ENCODE measurements at regions not wholly inside any gene's neighbourhood (a gene's known extent, or its start where the extent isn't known, plus 50 kb on each side); places are given as distances from the start of the nearest gene placed in this dataset.

DNA sequence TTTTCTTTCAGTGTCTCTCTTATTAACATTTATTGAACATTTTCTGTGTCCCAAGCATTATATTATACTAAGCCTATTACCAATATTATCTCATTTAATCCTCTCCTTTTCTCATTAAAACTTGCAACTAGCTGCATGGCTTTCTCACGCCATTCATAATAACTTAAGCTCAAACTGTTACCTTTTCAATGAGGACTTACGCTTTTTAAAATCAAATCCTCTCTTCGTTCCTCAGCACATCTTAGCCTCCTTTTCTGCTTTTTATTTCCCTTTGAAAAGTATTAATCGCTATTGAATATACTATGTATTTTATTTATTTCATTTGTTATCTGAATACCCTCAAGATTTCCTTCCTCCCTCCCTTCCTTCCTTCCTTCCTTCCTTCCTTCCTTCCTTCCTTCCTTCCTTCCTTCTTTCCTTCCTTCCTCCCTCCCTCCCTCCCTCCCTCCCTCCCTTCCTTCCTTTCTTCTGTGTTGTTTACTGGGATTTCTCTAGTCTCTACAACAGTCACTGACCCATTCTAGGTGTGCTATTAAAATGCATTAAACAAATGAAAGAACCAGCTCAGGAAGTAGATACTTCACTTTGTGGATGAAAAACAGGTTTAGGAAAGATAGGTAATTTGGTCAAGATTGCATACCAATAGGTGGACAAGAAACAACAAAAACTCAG, 294.1 kb upstream of the TUT7 start:
- 10% methylated on average over 4 of the region's 4 CpGs for WGBS (ENCODE audit: insufficient coverage, low coverage, missing lambda C conversion rate)
- Histone ChIP-seq H3K4me1 (replicated peaks in 1 of 2; ENCODE audit: control insufficient read depth in 2 of 2, insufficient read depth in 2 of 2, low read length in 2 of 2) (no peaks in the 10 kb centered on the region), H4K20me1 (replicated peaks; ENCODE audit: control insufficient read depth, insufficient read depth, low read length) (no peaks in the 10 kb centered on the region), H3K27me3 (ENCODE audit: control insufficient read depth in 2 of 2, insufficient read depth in 2 of 2, low read length in 2 of 2) (no peaks in the 10 kb centered on the region; a peak in 1 of 5 replicates), H3K9me3 (replicated peaks; ENCODE audit: control insufficient read depth, insufficient read depth, low read depth, low read length) (no peaks in the 10 kb centered on the region), H2AFZ (ENCODE audit: low read depth, low read length) (no peak overlapping the region), H3K4me3 (no peak overlapping the region), H3K4me2 (ENCODE audit: insufficient read depth, low read length) (no peak overlapping the region), H3K9ac (ENCODE audit: insufficient read depth in 1 of 2, low read depth in 2 of 2, low read length in 2 of 2) (no peak overlapping the region), H3K36me3 (ENCODE audit: control insufficient read depth, insufficient read depth, low read length) (no peaks in the 10 kb centered on the region), H3K27ac (ENCODE audit: extremely low read depth, low read depth, low read length) (no peak overlapping the region), H3K9me1 (ENCODE audit: control insufficient read depth, insufficient read depth, low read length) (no peaks in the 10 kb centered on the region), H3K79me2 (ENCODE audit: control insufficient read depth, insufficient read depth, low read length) (no peaks in the 10 kb centered on the region)
- no peak for DNase-seq (ENCODE audit: extremely low read depth in 1 of 4, low spot score in 3 of 4)
- TF ChIP-seq HMG20B (CRISPR knock-in tag; IDR thresholded peaks at IDR 0.05) = no peak
- ATAC-seq = no peak
- BruUV-seq (replicated peaks) = no TSS peak
- no peak for FAIRE-seq
- in situ Hi-C loops (cut with MboI) (no loop called here), intact Hi-C loops (cut with micrococcal nuclease) (no loop called here)
- POLR2A ChIA-PET = no interaction called here
- CTCF ChIA-PET (ENCODE audit: low intra/inter-chr PET ratio) = no interaction called here

DNA sequence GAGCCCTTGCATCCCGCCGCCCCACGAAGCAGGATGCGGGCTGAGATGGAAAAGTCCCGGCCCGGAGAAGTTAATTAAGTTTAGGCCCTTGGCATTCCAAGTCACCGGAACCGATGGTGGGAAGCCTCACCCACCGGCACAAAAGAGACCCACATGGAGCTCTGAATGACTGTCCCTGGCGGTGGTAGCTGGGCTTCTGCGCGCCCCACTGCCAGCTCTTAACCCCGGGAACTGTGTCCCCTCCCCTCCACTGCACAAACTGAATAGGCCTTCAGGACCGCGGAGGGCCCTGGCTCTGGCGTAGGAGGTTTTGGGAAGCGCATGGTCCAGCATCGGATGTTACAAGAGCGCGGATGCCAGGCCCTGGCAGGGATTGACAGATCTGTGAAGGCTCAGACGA, 291.1 kb upstream of the TUT7 start:
- TF ChIP-seq RBM39 (optimal IDR thresholded peaks at IDR 0.05; ENCODE audit: low read depth, low read length) (no peak), ZNF316 (IDR thresholded peaks at IDR 0.05) (no peak), ZNF263 (CRISPR knock-in tag; IDR thresholded peaks at IDR 0.05; ENCODE audit: borderline replicate concordance) (no peak), CBX1 (IDR thresholded peaks at IDR 0.05; ENCODE audit: low read depth) (no peak), STAT5A (IDR thresholded peaks at IDR 0.05; ENCODE audit: borderline replicate concordance, low read length) (no peak), ZNF77 (CRISPR knock-in tag; IDR thresholded peaks at IDR 0.05) (no peak), ZNF324 (CRISPR knock-in tag; IDR thresholded peaks at IDR 0.05) (no peak)
- TF ChIP-seq, protein P1, sequence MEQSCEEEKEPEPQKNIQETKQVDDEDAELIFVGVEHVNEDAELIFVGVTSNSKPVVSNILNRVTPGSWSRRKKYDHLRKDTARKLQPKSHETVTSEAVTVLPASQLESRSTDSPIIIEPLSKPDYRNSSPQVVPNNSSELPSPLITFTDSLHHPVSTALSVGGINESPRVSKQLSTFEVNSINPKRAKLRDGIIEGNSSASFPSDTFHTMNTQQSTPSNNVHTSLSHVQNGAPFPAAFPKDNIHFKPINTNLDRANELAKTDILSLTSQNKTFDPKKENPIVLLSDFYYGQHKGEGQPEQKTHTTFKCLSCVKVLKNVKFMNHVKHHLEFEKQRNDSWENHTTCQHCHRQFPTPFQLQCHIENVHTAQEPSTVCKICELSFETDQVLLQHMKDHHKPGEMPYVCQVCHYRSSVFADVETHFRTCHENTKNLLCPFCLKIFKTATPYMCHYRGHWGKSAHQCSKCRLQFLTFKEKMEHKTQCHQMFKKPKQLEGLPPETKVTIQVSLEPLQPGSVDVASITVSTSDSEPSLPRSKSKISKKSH (CRISPR knock-in tag; IDR thresholded peaks at IDR 0.05) = no peak
- TF ChIP-seq, protein P2, sequence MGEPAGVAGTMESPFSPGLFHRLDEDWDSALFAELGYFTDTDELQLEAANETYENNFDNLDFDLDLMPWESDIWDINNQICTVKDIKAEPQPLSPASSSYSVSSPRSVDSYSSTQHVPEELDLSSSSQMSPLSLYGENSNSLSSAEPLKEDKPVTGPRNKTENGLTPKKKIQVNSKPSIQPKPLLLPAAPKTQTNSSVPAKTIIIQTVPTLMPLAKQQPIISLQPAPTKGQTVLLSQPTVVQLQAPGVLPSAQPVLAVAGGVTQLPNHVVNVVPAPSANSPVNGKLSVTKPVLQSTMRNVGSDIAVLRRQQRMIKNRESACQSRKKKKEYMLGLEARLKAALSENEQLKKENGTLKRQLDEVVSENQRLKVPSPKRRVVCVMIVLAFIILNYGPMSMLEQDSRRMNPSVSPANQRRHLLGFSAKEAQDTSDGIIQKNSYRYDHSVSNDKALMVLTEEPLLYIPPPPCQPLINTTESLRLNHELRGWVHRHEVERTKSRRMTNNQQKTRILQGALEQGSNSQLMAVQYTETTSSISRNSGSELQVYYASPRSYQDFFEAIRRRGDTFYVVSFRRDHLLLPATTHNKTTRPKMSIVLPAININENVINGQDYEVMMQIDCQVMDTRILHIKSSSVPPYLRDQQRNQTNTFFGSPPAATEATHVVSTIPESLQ (CRISPR knock-in tag; IDR thresholded peaks at IDR 0.05) = no peak
- ATAC-seq = no peak
- POLR2A ChIA-PET = no interaction called here

More for the DNA sequence above, 291.1 kb upstream of the TUT7 start:
- in situ Hi-C loops (cut with MboI) (no loop called here), intact Hi-C loops (cut with micrococcal nuclease) (no loop called here)
- Histone ChIP-seq H3K27ac (ENCODE audit: extremely low read depth, low read depth, low read length) (no peak overlapping the region), H4K20me1 (replicated peaks; ENCODE audit: control insufficient read depth, insufficient read depth, low read length) (no peaks in the 10 kb centered on the region), H3K4me1 (replicated peaks in 1 of 2; ENCODE audit: control insufficient read depth in 2 of 2, insufficient read depth in 2 of 2, low read length in 2 of 2) (no peaks in the 10 kb centered on the region), H3K4me2 (ENCODE audit: insufficient read depth, low read length) (no peak overlapping the region), H3K9me3 (replicated peaks; ENCODE audit: control insufficient read depth, insufficient read depth, low read depth, low read length) (no peaks in the 10 kb centered on the region), H3K79me2 (ENCODE audit: control insufficient read depth, insufficient read depth, low read length) (no peaks in the 10 kb centered on the region), H3K9ac (ENCODE audit: insufficient read depth in 1 of 2, low read depth in 2 of 2, low read length in 2 of 2) (no peak overlapping the region), H3K27me3 (ENCODE audit: control insufficient read depth in 2 of 2, insufficient read depth in 2 of 2, low read length in 2 of 2) (no peaks in the 10 kb centered on the region; a peak in 1 of 5 replicates), H3K36me3 (ENCODE audit: control insufficient read depth, insufficient read depth, low read length) (no peaks in the 10 kb centered on the region), H3K9me1 (ENCODE audit: control insufficient read depth, insufficient read depth, low read length) (no peaks in the 10 kb centered on the region), H3K4me3 (no peak overlapping the region), H2AFZ (ENCODE audit: low read depth, low read length) (no peak overlapping the region)
- DNase-seq (ENCODE audit: extremely low read depth in 1 of 4, low spot score in 3 of 4) (no peak), FAIRE-seq (no peak)
- no TSS peak for BruUV-seq (replicated peaks)
- CTCF ChIA-PET (ENCODE audit: low intra/inter-chr PET ratio) = no interaction called here
- under 1% methylated on average over 18 of the region's 21 CpGs for WGBS (ENCODE audit: insufficient coverage, low coverage, missing lambda C conversion rate)

Measured in K562 (cell line).